HG03354 (cell line): ENCODE measurements at regions not wholly inside any gene's neighbourhood (a gene's known extent, or its start where the extent isn't known, plus 50 kb on each side); places are given as distances from the start of the nearest gene placed in this dataset.
"Not testable (repeated sequence)": the region's sequence is repeated elsewhere in the genome, so short reads cannot be mapped to it uniquely, and the experiment has no call there.

Source experiments
- ATAC-seq: cut with Tn5 transposase; IDR thresholded peaks from one replicate; pipeline ENCODE4 v1.9.1; 2021; ENCODE audit warnings: mild to moderate bottlenecking; ENCODE audit not compliant: unreplicated experiment, poor library complexity, severe bottlenecking

- no peak for ATAC-seq
Observed at GRCh38 chr2:150225030-150225429, 262.4 kb downstream of the RND3 start.

GRCh38 chr2:150224321-150224720, 263.1 kb downstream of the RND3 start:
- no peak for ATAC-seq

- ATAC-seq, result no peak
Observed at GRCh38 chr2:150222942-150223341, 264.5 kb downstream of the RND3 start.

- ATAC-seq, result no peak
Observed at GRCh38 chr2:150222379-150222778, 265.1 kb downstream of the RND3 start.

- no peak for ATAC-seq
Observed at GRCh38 chr2:150219861-150220260, 267.6 kb downstream of the RND3 start.

GRCh38 chr2:150215041-150215440, 272.4 kb downstream of the RND3 start:
- ATAC-seq, result no peak

- no peak for ATAC-seq
Observed at GRCh38 chr2:150214626-150215025, 272.8 kb downstream of the RND3 start.

- no peak for ATAC-seq
Observed at GRCh38 chr2:150212722-150213171, 274.7 kb downstream of the RND3 start.

GRCh38 chr2:150211164-150211631, 276.3 kb downstream of the RND3 start:
- ATAC-seq, result no peak

GRCh38 chr2:150209746-150210145, 277.7 kb downstream of the RND3 start:
- no peak for ATAC-seq

- no peak for ATAC-seq
Observed at GRCh38 chr2:150208689-150209088, 278.8 kb downstream of the RND3 start.

- ATAC-seq, result no peak
Observed at GRCh38 chr2:150207979-150208378, 279.5 kb downstream of the RND3 start.

GRCh38 chr2:150204451-150204850, 283.0 kb downstream of the RND3 start:
- no peak for ATAC-seq

GRCh38 chr2:150194816-150195215, 292.7 kb downstream of the RND3 start:
- ATAC-seq, result not testable (repeated sequence)

GRCh38 chr2:150192701-150193100, 294.8 kb downstream of the RND3 start:
- ATAC-seq, result no peak

- no peak for ATAC-seq
Observed at GRCh38 chr2:150191349-150191748, 296.1 kb downstream of the RND3 start.

GRCh38 chr2:150190546-150190945, 296.9 kb downstream of the RND3 start:
- no peak for ATAC-seq

- ATAC-seq, result no peak
Observed at GRCh38 chr2:150188800-150189199, 298.7 kb downstream of the RND3 start.

- no peak for ATAC-seq
Observed at GRCh38 chr2:150188177-150188576, 299.3 kb downstream of the RND3 start.

- ATAC-seq, result no peak
Observed at GRCh38 chr2:150182566-150183235, 304.8 kb downstream of the RND3 start.

- ATAC-seq, result no peak
Observed at GRCh38 chr2:150178591-150178990, 308.9 kb downstream of the RND3 start.

- ATAC-seq, result no peak
Observed at GRCh38 chr2:150174971-150175421, 312.5 kb downstream of the RND3 start.
